ENCODE measurements at regions not wholly inside any gene's neighbourhood (a gene's known extent, or its start where the extent isn't known, plus 50 kb on each side); places are given as distances from the start of the nearest gene placed in this dataset.

DNA sequence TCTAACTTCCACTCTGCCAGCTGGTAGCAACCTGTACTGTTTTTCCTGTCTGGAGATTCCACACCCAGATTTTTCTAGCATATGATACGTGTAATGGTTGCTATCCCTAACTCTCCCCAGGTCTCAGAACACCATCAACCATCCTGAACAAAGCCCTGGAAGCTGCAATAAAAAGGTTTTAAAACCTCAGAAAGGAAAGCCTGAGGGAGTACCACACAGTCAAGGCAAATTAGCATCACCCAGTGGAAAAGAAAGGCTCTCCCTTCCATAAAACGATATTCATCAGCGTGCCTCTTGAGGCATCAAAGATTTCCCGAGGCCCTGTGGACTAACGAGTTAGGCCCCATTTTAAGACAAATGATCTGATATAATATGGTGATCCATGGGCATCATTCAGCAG, 421.0 kb downstream of the ADGRL2 start:
- H3K4me2 ChIP-seq (ENCODE audit: low read length), result no peak overlapping the region
- no peak overlapping the region for H2AFZ ChIP-seq (ENCODE audit: low read length)
- no peaks in the 10 kb centered on the region for H4K20me1 ChIP-seq (ENCODE audit: insufficient read depth, low read length)
- H3K9me2 ChIP-seq (ENCODE audit: low read depth, low read length), result no peaks in the 10 kb centered on the region
- H3K4me3 ChIP-seq (ENCODE audit: low read depth, low read length, poor library complexity, severe bottlenecking), result no peak overlapping the region
- no peaks in the 10 kb centered on the region for H3K79me2 ChIP-seq (ENCODE audit: insufficient read depth, low read length)
- no peaks in the 10 kb centered on the region for H3F3A ChIP-seq (ENCODE audit: insufficient read depth, low read length)
- no peaks in the 10 kb centered on the region for H3K9me3 ChIP-seq (ENCODE audit: low read length)
- no peaks in the 10 kb centered on the region for H3K36me3 ChIP-seq (ENCODE audit: insufficient read depth, low read length)
- H3K27ac ChIP-seq (ENCODE audit: low read depth, low read length, poor library complexity, severe bottlenecking), result no peak overlapping the region
- no peaks in the 10 kb centered on the region for H3K27me3 ChIP-seq (ENCODE audit: insufficient read depth, low read length)
- no peak overlapping the region for H3K9ac ChIP-seq (ENCODE audit: low read length)
- H3K4me1 ChIP-seq (ENCODE audit: insufficient read depth, low read length, severe bottlenecking), result no peaks in the 10 kb centered on the region
- TF ChIP-seq EZH2 (IDR thresholded peaks at IDR 0.05; ENCODE audit: borderline replicate concordance, low read length), result no peak
- TF ChIP-seq, protein P1, sequence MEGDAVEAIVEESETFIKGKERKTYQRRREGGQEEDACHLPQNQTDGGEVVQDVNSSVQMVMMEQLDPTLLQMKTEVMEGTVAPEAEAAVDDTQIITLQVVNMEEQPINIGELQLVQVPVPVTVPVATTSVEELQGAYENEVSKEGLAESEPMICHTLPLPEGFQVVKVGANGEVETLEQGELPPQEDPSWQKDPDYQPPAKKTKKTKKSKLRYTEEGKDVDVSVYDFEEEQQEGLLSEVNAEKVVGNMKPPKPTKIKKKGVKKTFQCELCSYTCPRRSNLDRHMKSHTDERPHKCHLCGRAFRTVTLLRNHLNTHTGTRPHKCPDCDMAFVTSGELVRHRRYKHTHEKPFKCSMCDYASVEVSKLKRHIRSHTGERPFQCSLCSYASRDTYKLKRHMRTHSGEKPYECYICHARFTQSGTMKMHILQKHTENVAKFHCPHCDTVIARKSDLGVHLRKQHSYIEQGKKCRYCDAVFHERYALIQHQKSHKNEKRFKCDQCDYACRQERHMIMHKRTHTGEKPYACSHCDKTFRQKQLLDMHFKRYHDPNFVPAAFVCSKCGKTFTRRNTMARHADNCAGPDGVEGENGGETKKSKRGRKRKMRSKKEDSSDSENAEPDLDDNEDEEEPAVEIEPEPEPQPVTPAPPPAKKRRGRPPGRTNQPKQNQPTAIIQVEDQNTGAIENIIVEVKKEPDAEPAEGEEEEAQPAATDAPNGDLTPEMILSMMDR (IDR thresholded peaks at IDR 0.05; ENCODE audit: low read length), result no peak

DNA sequence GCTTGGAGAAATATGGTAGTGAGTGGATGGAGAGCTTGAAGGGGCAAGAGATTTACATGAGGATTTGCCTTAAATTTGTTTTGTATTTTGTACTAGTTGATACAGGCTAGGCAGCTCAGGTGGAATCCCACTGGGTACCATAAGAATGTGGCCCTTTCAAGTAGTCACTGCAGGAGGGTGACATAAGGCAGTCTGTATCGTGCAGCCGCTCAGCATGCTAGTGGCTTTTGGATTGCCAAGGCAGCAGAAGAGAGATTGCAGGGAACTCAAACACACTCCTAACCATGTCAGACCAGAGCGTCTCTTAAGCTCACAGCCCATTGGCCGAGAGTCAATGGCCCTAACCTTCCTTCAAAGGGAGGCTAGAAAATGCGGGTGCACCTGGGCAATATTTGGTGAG, 420.0 kb downstream of the ADGRL2 start:
- no peaks in the 10 kb centered on the region for H3K79me2 ChIP-seq (ENCODE audit: insufficient read depth, low read length)
- no peaks in the 10 kb centered on the region for H3K4me1 ChIP-seq (ENCODE audit: insufficient read depth, low read length, severe bottlenecking)
- H3K27ac ChIP-seq (ENCODE audit: low read depth, low read length, poor library complexity, severe bottlenecking), result no peak overlapping the region
- no peaks in the 10 kb centered on the region for H3F3A ChIP-seq (ENCODE audit: insufficient read depth, low read length)
- H2AFZ ChIP-seq (ENCODE audit: low read length), result no peak overlapping the region
- no peaks in the 10 kb centered on the region for H4K20me1 ChIP-seq (ENCODE audit: insufficient read depth, low read length)
- H3K4me2 ChIP-seq (ENCODE audit: low read length), result no peak overlapping the region
- no peaks in the 10 kb centered on the region for H3K9me2 ChIP-seq (ENCODE audit: low read depth, low read length)
- TF ChIP-seq EZH2 (IDR thresholded peaks at IDR 0.05; ENCODE audit: borderline replicate concordance, low read length), result no peak
- TF ChIP-seq, protein P1 (IDR thresholded peaks at IDR 0.05; ENCODE audit: low read length), result no peak
- H3K27me3 ChIP-seq (ENCODE audit: insufficient read depth, low read length), result no peaks in the 10 kb centered on the region
- no peaks in the 10 kb centered on the region for H3K36me3 ChIP-seq (ENCODE audit: insufficient read depth, low read length)
- no peaks in the 10 kb centered on the region for H3K9me3 ChIP-seq (ENCODE audit: low read length)
- no peak overlapping the region for H3K9ac ChIP-seq (ENCODE audit: low read length)
- H3K4me3 ChIP-seq (ENCODE audit: low read depth, low read length, poor library complexity, severe bottlenecking), result no peak overlapping the region

DNA sequence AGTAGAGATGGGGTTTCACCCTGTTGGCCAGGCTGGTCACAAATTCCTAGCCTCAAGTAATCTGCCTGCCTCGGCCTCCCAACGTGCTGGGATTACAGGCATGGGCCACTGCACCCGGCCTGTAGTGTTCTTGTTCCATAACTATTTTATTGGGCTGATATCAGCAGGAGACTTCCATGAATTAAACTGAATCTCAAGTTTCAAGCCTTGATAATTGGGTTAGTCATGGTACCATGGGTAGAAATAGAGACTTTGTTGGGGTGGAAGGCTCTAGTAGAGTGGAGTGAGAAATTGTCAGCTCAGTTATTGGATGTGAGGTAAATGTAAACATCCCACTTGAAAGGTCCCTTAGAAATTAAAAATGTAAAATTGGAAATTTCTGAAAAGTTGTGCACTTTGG, 419.1 kb downstream of the ADGRL2 start:
- TF ChIP-seq EZH2 (IDR thresholded peaks at IDR 0.05; ENCODE audit: borderline replicate concordance, low read length), result no peak
- TF ChIP-seq, protein P1 (IDR thresholded peaks at IDR 0.05; ENCODE audit: low read length), result no peak
- no peaks in the 10 kb centered on the region for H3K4me1 ChIP-seq (ENCODE audit: insufficient read depth, low read length, severe bottlenecking)
- H3K9me3 ChIP-seq (ENCODE audit: low read length), result no peaks in the 10 kb centered on the region

More for the DNA sequence above, 419.1 kb downstream of the ADGRL2 start:
- Histone ChIP-seq H4K20me1 (ENCODE audit: insufficient read depth, low read length) (no peaks in the 10 kb centered on the region), H3K4me2 (ENCODE audit: low read length) (no peak overlapping the region), H3K9ac (ENCODE audit: low read length) (no peak overlapping the region), H3K79me2 (ENCODE audit: insufficient read depth, low read length) (no peaks in the 10 kb centered on the region), H3K27ac (ENCODE audit: low read depth, low read length, poor library complexity, severe bottlenecking) (no peak overlapping the region), H3K36me3 (ENCODE audit: insufficient read depth, low read length) (no peaks in the 10 kb centered on the region), H2AFZ (ENCODE audit: low read length) (no peak overlapping the region), H3K4me3 (ENCODE audit: low read depth, low read length, poor library complexity, severe bottlenecking) (no peak overlapping the region), H3K9me2 (ENCODE audit: low read depth, low read length) (no peaks in the 10 kb centered on the region), H3F3A (ENCODE audit: insufficient read depth, low read length) (no peaks in the 10 kb centered on the region), H3K27me3 (ENCODE audit: insufficient read depth, low read length) (no peaks in the 10 kb centered on the region)
